ENCODE measurements at regions not wholly inside any gene's neighbourhood (a gene's known extent, or its start where the extent isn't known, plus 50 kb on each side); places are given as distances from the start of the nearest gene placed in this dataset.

DNA sequence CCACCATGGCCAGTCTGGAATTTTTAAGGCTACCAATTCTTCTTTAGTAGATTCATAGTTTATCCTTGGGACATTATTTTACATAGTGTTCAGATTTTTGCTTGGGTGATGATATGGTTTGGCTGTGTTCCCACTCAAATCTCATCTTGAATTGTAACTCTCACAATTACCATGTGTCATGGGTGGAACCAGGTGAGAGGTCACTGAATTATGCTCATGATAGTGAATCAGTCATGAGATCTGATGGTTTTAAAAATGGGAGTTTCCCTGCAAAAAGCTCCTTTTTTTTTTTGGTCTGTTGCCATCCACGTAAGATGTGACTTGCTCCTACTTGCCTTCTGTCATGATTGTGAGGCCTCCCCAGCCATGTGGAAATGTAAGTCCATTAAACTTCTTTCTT, 163.9 kb downstream of the GABRG2 start (continued):
- TF ChIP-seq RAD21 (conservative IDR thresholded peaks at IDR 0.05 in 1 of 2, IDR thresholded peaks at IDR 0.05 in 1 of 2) = no peak
- TF ChIP-seq NPAS2 (CRISPR knock-in tag; IDR thresholded peaks at IDR 0.05; ENCODE audit: borderline replicate concordance) = no peak
- TF ChIP-seq KDM5A (IDR thresholded peaks at IDR 0.05) = no peak
- no peak for TF ChIP-seq MAFK (IDR thresholded peaks at IDR 0.05; ENCODE audit: partially characterized antibody)
- TF ChIP-seq, protein P1, sequence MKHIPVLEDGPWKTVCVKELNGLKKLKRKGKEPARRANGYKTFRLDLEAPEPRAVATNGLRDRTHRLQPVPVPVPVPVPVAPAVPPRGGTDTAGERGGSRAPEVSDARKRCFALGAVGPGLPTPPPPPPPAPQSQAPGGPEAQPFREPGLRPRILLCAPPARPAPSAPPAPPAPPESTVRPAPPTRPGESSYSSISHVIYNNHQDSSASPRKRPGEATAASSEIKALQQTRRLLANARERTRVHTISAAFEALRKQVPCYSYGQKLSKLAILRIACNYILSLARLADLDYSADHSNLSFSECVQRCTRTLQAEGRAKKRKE (CRISPR knock-in tag; IDR thresholded peaks at IDR 0.05; ENCODE audit: low read depth) = no peak

DNA sequence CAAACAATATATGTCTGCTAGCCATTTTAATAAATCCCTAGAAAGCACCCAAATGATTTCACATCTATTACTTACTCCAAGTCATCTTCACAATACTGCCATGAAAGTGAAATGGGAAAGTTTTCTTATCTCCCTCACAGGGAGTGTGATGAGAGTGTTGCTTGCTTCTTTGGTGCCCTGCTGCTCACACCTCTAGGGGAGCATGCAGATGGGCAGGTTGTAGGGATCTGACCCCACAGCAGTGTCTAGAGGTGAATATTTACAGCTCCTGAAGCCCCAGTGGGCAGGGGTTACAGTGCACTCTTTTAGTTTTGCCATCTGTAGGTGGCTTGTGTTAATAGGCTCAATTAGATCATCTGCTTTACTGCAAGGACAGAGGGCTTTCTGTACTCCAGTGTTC, 173.2 kb downstream of the GABRG2 start:
- no peaks in the 10 kb centered on the region for H3K9me3 ChIP-seq
- H3K4me1 ChIP-seq = no peaks in the 10 kb centered on the region
- no peak overlapping the region for H3K4me2 ChIP-seq
- ATAC-seq (no peak), DNase-seq (ENCODE audit: low read depth in 1 of 2, low spot score in 1 of 2) (no peak), FAIRE-seq (no peak)
- H3K27ac ChIP-seq = no peak overlapping the region
- no peak overlapping the region for H3K4me3 ChIP-seq
- POLR2A ChIA-PET = no interaction called here
- CTCF ChIA-PET = interaction anchor here (0.6 kb wide), 1 partner anchor 622 kb away, joined by 4 read pairs; no protein-coding TSS in a partner anchor
- TF ChIP-seq EHF (CRISPR knock-in tag; IDR thresholded peaks at IDR 0.05) (no peak), NFE2L2 (conservative IDR thresholded peaks at IDR 0.05; ENCODE audit: low read length) (no peak), FOSB (CRISPR knock-in tag; IDR thresholded peaks at IDR 0.05) (no peak), NPAS2 (CRISPR knock-in tag; IDR thresholded peaks at IDR 0.05; ENCODE audit: borderline replicate concordance) (no peak), EP300 (IDR thresholded peaks at IDR 0.05) (no peak), HDAC2 (IDR thresholded peaks at IDR 0.05) (no peak), CBX8 (IDR thresholded peaks at IDR 0.05) (no peak)
- TF ChIP-seq, protein P2, sequence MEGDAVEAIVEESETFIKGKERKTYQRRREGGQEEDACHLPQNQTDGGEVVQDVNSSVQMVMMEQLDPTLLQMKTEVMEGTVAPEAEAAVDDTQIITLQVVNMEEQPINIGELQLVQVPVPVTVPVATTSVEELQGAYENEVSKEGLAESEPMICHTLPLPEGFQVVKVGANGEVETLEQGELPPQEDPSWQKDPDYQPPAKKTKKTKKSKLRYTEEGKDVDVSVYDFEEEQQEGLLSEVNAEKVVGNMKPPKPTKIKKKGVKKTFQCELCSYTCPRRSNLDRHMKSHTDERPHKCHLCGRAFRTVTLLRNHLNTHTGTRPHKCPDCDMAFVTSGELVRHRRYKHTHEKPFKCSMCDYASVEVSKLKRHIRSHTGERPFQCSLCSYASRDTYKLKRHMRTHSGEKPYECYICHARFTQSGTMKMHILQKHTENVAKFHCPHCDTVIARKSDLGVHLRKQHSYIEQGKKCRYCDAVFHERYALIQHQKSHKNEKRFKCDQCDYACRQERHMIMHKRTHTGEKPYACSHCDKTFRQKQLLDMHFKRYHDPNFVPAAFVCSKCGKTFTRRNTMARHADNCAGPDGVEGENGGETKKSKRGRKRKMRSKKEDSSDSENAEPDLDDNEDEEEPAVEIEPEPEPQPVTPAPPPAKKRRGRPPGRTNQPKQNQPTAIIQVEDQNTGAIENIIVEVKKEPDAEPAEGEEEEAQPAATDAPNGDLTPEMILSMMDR (IDR thresholded peaks at IDR 0.05) = no peak
- TF ChIP-seq, protein P3, sequence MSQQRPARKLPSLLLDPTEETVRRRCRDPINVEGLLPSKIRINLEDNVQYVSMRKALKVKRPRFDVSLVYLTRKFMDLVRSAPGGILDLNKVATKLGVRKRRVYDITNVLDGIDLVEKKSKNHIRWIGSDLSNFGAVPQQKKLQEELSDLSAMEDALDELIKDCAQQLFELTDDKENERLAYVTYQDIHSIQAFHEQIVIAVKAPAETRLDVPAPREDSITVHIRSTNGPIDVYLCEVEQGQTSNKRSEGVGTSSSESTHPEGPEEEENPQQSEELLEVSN (IDR thresholded peaks at IDR 0.05; ENCODE audit: borderline replicate concordance, low read depth) = no peak

DNA sequence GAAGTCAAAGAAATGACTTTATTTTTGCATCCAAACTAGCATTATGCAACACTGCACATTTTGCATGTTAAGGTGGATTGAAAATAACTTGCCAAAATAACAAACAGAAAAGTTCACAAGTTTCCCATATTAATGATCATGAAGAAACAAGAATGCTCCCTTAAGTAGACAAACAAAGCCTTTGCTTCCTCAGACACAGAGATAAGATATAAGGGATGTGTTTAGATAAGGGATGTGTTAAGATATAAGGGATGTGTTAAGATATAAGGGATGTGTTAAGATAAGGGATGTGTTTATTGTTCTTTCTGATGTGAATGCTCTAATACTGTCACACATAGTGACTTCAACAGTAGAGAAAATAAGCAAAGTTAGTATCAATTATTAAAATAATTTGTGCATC, 174.8 kb downstream of the GABRG2 start:
- no peak overlapping the region for H3K4me2 ChIP-seq
- no peaks in the 10 kb centered on the region for H3K9me3 ChIP-seq
- FAIRE-seq (no peak), ATAC-seq (no peak), DNase-seq (ENCODE audit: low read depth in 1 of 2, low spot score in 1 of 2) (no peak)
- TF ChIP-seq HEYL (CRISPR knock-in tag; IDR thresholded peaks at IDR 0.05) (no peak), SREBF2 (IDR thresholded peaks at IDR 0.05) (no peak), JUNB (IDR thresholded peaks at IDR 0.05) (no peak), JUN (IDR thresholded peaks at IDR 0.05) (no peak), FOSB (CRISPR knock-in tag; IDR thresholded peaks at IDR 0.05) (no peak), CHD4 (IDR thresholded peaks at IDR 0.05; ENCODE audit: borderline replicate concordance) (no peak), RFX5 (IDR thresholded peaks at IDR 0.05) (no peak), ESRRA (IDR thresholded peaks at IDR 0.05; ENCODE audit: borderline replicate concordance, low read length) (no peak), CBX2 (IDR thresholded peaks at IDR 0.05; ENCODE audit: borderline replicate concordance, low read depth) (no peak), TFCP2L1 (CRISPR knock-in tag; IDR thresholded peaks at IDR 0.05) (no peak), FOXS1 (CRISPR knock-in tag; IDR thresholded peaks at IDR 0.05) (no peak), KDM5A (IDR thresholded peaks at IDR 0.05) (no peak)
- ChIA-PET CTCF (no interaction called here), POLR2A (no interaction called here)
- H3K4me3 ChIP-seq = no peak overlapping the region
- no peaks in the 10 kb centered on the region for H3K4me1 ChIP-seq
- no peak overlapping the region for H3K27ac ChIP-seq
